OCI-LY1 (cell line): ENCODE measurements at regions not wholly inside any gene's neighbourhood (a gene's known extent, or its start where the extent isn't known, plus 50 kb on each side); places are given as distances from the start of the nearest gene placed in this dataset.
"Not testable (repeated sequence)": the region's sequence is repeated elsewhere in the genome, so short reads cannot be mapped to it uniquely, and the experiment has no call there.

Experiments used
- H2AFZ ChIP-seq: fragments of 200-600 bp; sonication (generic), shearing (Covaris generic); 2 replicates; pipeline ENCODE4 v1.6.0; 2014; ENCODE audit warnings: antibody characterized with exemption, mild to moderate bottlenecking, low read length
- H3F3A ChIP-seq: fragments of 200-600 bp; sonication (generic), shearing (Covaris generic); 2 replicates; pipeline ENCODE4 v1.6.0; 2014; ENCODE audit warnings: mild to moderate bottlenecking, antibody characterized with exemption, low read length, moderate library complexity; ENCODE audit not compliant: insufficient read depth
- H3K27ac ChIP-seq: fragments of 200-600 bp; sonication (generic); 2 replicates; pipeline ENCODE4 v1.5.1; 2014; ENCODE audit warnings: low read length, mixed run types, mild to moderate bottlenecking, low read depth; ENCODE audit not compliant: poor library complexity, severe bottlenecking
- H3K27me3 ChIP-seq: fragments of 200-600 bp; sonication (generic); 2 replicates; pipeline ENCODE4 v1.6.0; 2014; ENCODE audit warnings: antibody characterized with exemption, mild to moderate bottlenecking, low read length, moderate library complexity; ENCODE audit not compliant: insufficient read depth
- H3K36me3 ChIP-seq: fragments of 200-600 bp; sonication (generic); 2 replicates; pipeline ENCODE4 v1.6.1; 2014; ENCODE audit warnings: mild to moderate bottlenecking, antibody characterized with exemption, low read length, moderate library complexity, mixed read lengths; ENCODE audit not compliant: insufficient read depth
- H3K4me1 ChIP-seq: fragments of 200-600 bp; sonication (generic); 2 replicates; pipeline ENCODE4 v1.5.1; 2014; ENCODE audit warnings: mild to moderate bottlenecking, low read length, moderate library complexity; ENCODE audit not compliant: insufficient read depth, severe bottlenecking
- H3K4me2 ChIP-seq: fragments of 200-600 bp; sonication (generic), shearing (Covaris generic); 2 replicates; pipeline ENCODE4 v1.6.1; 2014; ENCODE audit warnings: low read length
- H3K4me3 ChIP-seq: fragments of 200-600 bp; sonication (generic); 2 replicates; pipeline ENCODE4 v1.5.1; 2014; ENCODE audit warnings: low read length, low read depth, mild to moderate bottlenecking, mixed read lengths; ENCODE audit not compliant: poor library complexity, severe bottlenecking
- H3K79me2 ChIP-seq: fragments of 200-600 bp; shearing (Covaris generic); 2 replicates; pipeline ENCODE4 v1.6.1; 2016; ENCODE audit warnings: mixed run types, low read length, mixed read lengths; ENCODE audit not compliant: insufficient read depth
- H3K9ac ChIP-seq: fragments of 200-600 bp; sonication (generic), shearing (Covaris generic); 2 replicates; pipeline ENCODE4 v1.6.1; 2014; ENCODE audit warnings: mild to moderate bottlenecking, low read length, mixed read lengths
- H3K9me2 ChIP-seq: fragments of 200-600 bp; sonication (generic), shearing (Covaris generic); 2 replicates; pipeline ENCODE4 v1.6.1; 2014; ENCODE audit warnings: low read depth, mild to moderate bottlenecking, low read length, mixed read lengths
- H3K9me3 ChIP-seq: fragments of 200-600 bp; shearing (Covaris generic); 2 replicates; pipeline ENCODE4 v1.6.1; 2014; ENCODE audit warnings: low read length, mixed read lengths
- H4K20me1 ChIP-seq: fragments of 200-600 bp; sonication (generic), shearing (Covaris generic); 2 replicates; pipeline ENCODE4 v1.6.0; 2016; ENCODE audit warnings: mild to moderate bottlenecking, low read length; ENCODE audit not compliant: insufficient read depth
- EZH2 ChIP-seq: fragments of 200-600 bp; sonication (generic), shearing (Covaris generic); IDR thresholded peaks from 2 replicates; pipeline ENCODE4 v1.8.0; 2017; ENCODE audit warnings: borderline replicate concordance, mixed run types, mild to moderate bottlenecking, antibody characterized with exemption, low read length, moderate library complexity, mixed read lengths
- TF ChIP-seq, protein P1 (sequence below): fragments of 200-600 bp; sonication (generic), shearing (Covaris generic); IDR thresholded peaks from 2 replicates; pipeline ENCODE4 v1.5.1; 2017; ENCODE audit warnings: mild to moderate bottlenecking, antibody characterized with exemption, low read length, moderate library complexity, mixed read lengths

DNA sequence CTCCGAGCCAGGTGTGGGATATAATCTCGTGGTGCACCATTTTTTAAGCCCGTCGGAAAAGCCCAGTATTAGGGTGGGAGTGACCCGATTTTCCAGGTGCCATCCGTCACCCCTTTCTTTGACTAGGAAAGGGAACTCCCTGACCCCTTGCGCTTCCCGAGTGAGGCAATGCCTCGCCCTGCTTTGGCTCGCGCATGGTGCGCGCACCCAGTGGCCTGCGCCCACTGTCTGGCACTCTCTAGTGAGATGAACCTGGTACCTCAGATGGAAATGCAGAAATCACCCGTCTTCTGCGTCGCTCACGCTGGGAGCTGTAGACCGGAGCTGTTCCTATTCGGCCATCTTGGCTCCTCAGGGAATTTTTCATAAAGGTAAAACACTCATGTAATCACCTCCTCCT, 63.9 kb downstream of the RWDD3 start:
- H4K20me1 ChIP-seq, H3K9me3 ChIP-seq, H3K4me3 ChIP-seq, H3K27ac ChIP-seq, H3K4me1 ChIP-seq, H3K27me3 ChIP-seq, H3K9ac ChIP-seq, H2AFZ ChIP-seq, H3K36me3 ChIP-seq, H3K9me2 ChIP-seq, H3K79me2 ChIP-seq, H3F3A ChIP-seq, H3K4me2 ChIP-seq: not testable (repeated sequence)

DNA sequence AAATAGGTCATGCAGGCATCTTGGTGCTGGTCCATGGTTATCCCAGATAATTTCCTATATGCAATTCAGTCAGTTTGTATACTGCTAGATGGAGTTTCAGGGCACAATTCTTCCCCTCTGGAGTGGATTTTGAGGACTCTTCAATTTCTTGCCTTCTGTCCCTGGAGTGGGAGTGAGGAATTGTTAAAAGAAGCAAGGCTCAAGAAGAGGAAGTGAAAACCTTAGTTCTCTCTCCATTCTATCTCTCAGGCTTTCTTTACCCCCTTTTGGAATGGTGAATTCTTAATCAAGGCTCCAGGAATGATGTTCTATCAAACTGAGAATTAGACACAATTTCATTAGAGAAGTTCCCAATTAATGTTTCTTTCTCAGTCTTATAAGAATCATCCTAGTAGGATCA, 67.1 kb downstream of the RWDD3 start:
- no peak overlapping the region for H3K9ac ChIP-seq
- H3K27me3 ChIP-seq = no peaks in the 10 kb centered on the region
- H3K36me3 ChIP-seq = no peaks in the 10 kb centered on the region
- H3K4me2 ChIP-seq = no peak overlapping the region
- no peaks in the 10 kb centered on the region for H4K20me1 ChIP-seq
- no peak overlapping the region for H3K27ac ChIP-seq
- TF ChIP-seq EZH2 = no peak
- TF ChIP-seq, protein P1, sequence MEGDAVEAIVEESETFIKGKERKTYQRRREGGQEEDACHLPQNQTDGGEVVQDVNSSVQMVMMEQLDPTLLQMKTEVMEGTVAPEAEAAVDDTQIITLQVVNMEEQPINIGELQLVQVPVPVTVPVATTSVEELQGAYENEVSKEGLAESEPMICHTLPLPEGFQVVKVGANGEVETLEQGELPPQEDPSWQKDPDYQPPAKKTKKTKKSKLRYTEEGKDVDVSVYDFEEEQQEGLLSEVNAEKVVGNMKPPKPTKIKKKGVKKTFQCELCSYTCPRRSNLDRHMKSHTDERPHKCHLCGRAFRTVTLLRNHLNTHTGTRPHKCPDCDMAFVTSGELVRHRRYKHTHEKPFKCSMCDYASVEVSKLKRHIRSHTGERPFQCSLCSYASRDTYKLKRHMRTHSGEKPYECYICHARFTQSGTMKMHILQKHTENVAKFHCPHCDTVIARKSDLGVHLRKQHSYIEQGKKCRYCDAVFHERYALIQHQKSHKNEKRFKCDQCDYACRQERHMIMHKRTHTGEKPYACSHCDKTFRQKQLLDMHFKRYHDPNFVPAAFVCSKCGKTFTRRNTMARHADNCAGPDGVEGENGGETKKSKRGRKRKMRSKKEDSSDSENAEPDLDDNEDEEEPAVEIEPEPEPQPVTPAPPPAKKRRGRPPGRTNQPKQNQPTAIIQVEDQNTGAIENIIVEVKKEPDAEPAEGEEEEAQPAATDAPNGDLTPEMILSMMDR = no peak
- H3K9me3 ChIP-seq = no peaks in the 10 kb centered on the region
- no peak overlapping the region for H3K4me3 ChIP-seq
- no peaks in the 10 kb centered on the region for H3K4me1 ChIP-seq
- no peaks in the 10 kb centered on the region for H3K79me2 ChIP-seq
- no peaks in the 10 kb centered on the region for H3F3A ChIP-seq
- H2AFZ ChIP-seq = no peak overlapping the region
- H3K9me2 ChIP-seq = no peaks in the 10 kb centered on the region

DNA sequence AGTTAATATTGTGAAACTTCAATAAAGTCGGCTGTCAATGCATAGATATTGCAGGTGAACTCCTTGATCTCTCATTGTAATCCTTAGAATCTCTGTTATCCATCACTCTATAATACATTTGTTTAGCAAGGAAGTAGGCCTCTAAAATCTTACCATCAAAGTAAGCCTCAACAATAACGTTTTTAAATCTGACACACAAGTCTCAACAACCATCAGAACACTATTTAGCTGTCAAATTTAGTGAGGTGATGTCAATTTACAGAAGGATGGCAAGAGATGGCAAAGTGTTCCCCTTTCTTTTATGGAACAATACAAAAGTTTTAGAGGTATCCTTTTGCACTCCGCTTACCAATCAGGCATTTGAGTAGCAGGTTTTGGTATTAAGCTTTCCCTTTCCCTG, 67.6 kb downstream of the RWDD3 start:
- no peaks in the 10 kb centered on the region for H4K20me1 ChIP-seq
- H3K9me2 ChIP-seq = no peaks in the 10 kb centered on the region
- H3K79me2 ChIP-seq = no peaks in the 10 kb centered on the region
- TF ChIP-seq, protein P1 = no peak
- no peak for TF ChIP-seq EZH2
- H3K9ac ChIP-seq = no peak overlapping the region
- no peak overlapping the region for H3K4me2 ChIP-seq
- H3K27ac ChIP-seq = no peak overlapping the region
- H3K4me3 ChIP-seq = no peak overlapping the region
- no peaks in the 10 kb centered on the region for H3K27me3 ChIP-seq
- H3F3A ChIP-seq = no peaks in the 10 kb centered on the region
- H3K36me3 ChIP-seq = no peaks in the 10 kb centered on the region
- H2AFZ ChIP-seq = no peak overlapping the region
- H3K9me3 ChIP-seq = no peaks in the 10 kb centered on the region
- no peaks in the 10 kb centered on the region for H3K4me1 ChIP-seq

DNA sequence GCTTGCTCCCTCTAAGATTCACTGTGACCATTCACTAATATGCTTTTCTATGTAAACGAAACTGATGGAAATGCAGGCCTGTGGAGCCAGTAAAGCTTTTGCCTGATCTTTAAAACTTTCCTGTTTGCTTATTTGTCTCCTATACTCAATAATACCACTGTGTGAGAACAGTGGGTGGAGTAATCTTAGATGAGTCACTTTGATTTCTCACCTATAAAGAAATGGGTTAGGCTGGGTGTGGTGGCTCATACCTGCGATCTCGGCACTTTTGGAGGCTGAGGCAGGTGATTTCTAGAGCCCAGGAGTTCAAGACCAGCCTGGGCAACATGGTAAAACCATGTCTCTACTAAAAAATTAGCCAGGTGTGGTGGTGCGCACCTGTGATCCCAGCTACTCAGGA, 70.8 kb downstream of the RWDD3 start:
- Histone ChIP-seq H4K20me1 (no peaks in the 10 kb centered on the region), H2AFZ (no peak overlapping the region), H3K27ac (no peak overlapping the region), H3F3A (no peaks in the 10 kb centered on the region), H3K4me3 (no peak overlapping the region), H3K27me3 (no peaks in the 10 kb centered on the region), H3K4me1 (no peaks in the 10 kb centered on the region), H3K9me2 (no peaks in the 10 kb centered on the region), H3K9me3 (no peaks in the 10 kb centered on the region), H3K9ac (no peak overlapping the region), H3K4me2 (no peak overlapping the region), H3K79me2 (no peaks in the 10 kb centered on the region), H3K36me3 (no peaks in the 10 kb centered on the region)
- TF ChIP-seq, protein P1 = no peak
- no peak for TF ChIP-seq EZH2
